Renal pelvis (tissue), 1 donor: ENCODE measurements at regions not wholly inside any gene's neighbourhood (a gene's known extent, or its start where the extent isn't known, plus 50 kb on each side); places are given as distances from the start of the nearest gene placed in this dataset.

Experiments used
- DNase-seq: peaks from one replicate; pipeline ENCODE4 v3.0.0-alpha.2; 2013

DNA sequence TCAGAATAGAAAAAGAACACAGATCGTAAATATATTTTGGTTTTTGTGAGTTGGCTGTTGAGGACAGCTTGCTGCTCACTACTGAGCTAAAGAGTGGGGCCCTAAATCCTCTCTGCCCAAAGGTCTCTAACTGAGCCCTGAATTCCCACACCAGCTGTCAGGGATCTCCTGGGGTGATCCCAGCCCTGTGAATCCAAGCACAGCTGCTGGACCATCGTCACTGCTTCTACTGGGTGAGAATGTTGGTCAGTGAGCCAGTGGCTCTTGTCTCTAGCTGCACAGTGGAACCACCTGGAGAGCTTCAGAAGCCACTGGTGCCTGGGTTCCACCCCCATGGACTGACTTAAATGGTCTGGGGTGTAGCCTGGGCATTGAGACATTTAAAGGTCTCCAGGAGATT lies 90.5 kb upstream of the IL12A start:
- DNase-seq = no peak

DNA sequence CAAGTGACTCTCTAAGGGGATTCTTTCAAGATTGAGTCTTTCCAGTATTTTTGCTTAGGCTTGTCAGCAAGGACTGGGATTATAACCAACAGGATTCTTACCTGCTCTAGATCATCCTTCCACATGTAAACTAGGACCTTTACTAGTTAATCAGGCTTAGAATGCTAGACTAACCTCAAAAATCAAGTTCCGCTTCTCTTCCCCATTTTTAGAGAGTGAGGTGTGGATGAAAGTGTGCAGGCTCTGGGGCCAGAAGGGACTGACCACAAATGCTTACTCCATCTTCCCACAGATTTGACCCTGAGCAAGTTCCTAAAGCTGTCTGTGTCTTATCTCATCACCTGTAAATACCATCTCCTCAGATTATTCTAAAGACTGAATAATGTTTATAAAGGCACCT lies 89.5 kb upstream of the IL12A start:
- no peak for DNase-seq

- DNase-seq = no peak
Observed at GRCh38 chr3:159902546-159903314, 85.9 kb upstream of the IL12A start.

- no peak for DNase-seq
Observed at GRCh38 chr3:159904455-159904854, 84.2 kb upstream of the IL12A start.

DNA sequence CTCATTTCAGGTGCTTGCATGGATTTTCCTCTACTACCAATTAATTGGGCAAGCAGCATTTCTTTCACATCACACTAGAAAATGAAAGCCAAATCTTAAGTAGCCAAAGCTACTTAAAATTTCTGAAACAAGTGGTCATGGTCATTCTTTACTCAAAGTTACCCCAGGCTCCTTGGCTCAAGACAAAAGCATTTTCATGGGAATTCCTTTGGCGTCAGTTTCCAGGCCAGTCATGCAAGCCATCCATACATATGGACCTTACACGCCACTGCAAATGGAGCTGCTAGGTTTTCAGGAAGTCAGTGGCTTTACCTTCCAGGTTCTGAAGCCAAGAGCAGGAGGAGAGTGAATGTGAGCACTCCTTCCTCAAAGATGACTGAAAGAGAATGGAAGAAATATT lies 83.7 kb upstream of the IL12A start:
- DNase-seq = no peak

DNA sequence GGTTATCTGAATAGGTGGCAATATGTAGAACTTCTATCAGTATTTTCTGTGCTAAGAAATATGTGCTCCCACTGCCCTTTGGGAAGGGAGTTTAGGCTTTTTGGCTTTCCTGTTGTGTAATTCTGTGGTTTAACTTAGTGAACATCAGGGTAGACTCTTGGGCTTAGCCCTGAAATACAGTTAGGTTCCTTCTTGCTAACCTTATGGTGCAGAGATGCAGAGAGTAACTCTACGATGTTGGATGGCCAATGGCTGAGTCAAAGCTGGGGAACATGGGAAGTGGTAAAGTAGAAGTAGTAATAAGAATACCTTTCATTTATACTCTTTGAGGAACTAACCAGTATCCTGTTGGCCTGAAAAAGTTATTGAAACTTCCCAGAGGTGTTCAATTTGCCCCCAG lies 80.8 kb upstream of the IL12A start:
- no peak for DNase-seq

DNA sequence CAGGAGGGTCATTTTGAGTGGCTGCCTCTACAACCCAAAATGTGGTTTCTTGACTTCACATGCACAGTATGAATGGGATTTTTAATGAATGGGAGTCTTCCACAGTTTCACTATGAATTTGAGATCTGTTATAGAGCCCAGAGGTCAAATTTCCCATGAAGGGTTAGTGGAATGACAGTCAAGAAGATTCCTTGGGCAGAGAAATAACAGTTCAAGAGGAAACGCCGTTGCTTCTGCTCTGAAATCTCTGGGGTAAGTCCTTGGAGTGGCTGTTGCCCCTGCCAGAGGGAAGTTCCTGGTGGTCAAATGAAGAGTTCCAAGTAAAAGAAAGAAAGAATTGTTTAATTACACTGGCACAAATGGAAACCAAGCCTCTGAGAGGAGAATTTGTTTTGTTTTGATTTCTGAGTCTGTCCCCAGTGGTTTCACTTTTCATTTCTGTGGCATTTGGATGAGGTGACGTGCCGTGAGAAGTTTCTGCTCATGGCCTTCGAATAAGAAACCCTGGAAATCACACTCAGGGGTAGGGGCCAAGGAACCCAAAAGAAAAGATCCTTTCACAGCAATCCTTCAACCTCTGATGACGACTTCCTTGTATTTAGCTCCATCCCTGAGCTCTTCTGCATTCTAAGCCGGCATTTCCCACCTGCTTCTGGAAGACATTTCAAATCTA lies 77.5 kb upstream of the IL12A start:
- no peak for DNase-seq

DNA sequence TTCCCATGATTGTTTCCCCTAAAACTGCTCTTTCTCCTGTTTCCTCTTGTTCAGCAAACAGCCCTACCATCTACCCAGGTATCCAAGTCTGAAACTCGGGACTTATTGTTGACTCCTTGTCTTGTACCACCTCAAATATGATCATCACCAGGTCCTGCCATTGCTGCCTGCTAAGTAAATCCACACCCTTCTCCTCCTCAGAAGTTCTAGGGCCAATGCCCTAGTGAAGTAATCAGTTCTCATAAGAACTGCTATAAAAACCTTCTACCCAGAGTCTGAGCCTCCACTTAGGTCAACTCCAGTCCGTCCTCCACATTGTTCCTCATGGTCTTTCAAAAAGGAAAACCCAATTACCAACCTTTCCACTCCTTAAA lies 77.0 kb upstream of the IL12A start:
- no peak for DNase-seq

DNA sequence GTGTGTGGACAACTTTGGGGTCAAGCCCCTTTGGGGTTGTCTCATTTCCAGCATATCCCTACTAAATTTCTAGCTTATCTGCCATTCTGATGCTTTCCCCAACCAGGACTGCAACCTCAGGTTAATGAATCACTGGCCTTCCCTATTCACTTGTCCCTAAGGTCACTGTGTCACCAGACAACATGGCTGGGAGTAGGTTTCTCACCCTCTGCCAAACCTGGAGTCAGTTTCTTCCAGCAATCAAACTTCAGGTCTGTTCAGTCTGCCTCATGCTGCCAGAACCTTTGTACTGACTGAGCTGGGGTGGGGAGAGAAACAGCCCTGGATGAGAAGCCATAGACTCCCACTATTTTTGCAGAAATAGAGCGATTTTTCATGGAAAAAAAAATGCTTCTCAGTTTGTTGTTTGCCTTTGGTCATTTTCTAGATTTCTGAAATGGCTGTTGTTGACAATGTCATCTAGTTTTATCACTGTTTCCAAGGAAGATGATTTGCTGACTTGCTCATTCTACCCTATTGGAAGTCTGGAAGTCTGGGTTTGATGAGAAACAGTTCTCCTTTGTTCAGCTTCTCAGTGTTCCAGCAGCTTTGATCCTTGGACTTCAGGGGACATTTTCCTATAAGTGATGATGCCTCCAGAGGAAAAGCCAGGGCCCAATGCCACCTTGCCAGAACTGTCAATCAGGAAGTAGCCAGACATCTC lies 74.8 kb upstream of the IL12A start:
- no peak for DNase-seq

- no peak for DNase-seq
Observed at GRCh38 chr3:159914426-159914825, 74.2 kb upstream of the IL12A start.

DNA sequence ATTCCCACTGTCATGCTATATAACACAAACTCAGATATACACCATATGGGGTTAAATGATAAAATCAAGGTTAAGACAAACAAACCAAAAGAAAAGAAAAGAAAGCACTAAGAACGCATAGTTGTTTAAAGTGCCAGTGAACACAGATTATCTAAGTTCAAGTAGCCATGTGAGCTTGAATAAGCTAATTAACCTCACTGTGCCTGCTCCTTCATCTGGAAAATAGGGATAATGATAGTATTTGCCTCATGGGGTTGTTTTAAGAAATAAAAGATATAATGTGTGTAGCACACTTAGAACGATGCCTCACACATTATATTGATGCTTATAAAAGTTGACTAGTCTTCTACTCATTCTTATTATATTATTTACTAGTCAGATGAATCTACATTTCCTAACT lies 72.6 kb upstream of the IL12A start:
- DNase-seq = no peak

- DNase-seq = no peak
Observed at GRCh38 chr3:159917141-159917540, 71.5 kb upstream of the IL12A start.

GRCh38 chr3:159919873-159920272 lies 68.8 kb upstream of the IL12A start:
- DNase-seq = no peak

- no peak for DNase-seq
Observed at GRCh38 chr3:159922193-159922840, 66.3 kb upstream of the IL12A start.

- no peak for DNase-seq
Observed at GRCh38 chr3:159922861-159923312, 65.7 kb upstream of the IL12A start.

- DNase-seq = no peak
Observed at GRCh38 chr3:159923336-159923735, 65.3 kb upstream of the IL12A start.

- no peak for DNase-seq
Observed at GRCh38 chr3:159923956-159924355, 64.7 kb upstream of the IL12A start.

GRCh38 chr3:159924411-159924810 lies 64.2 kb upstream of the IL12A start:
- no peak for DNase-seq

- DNase-seq = no peak
Observed at GRCh38 chr3:159925248-159925647, 63.4 kb upstream of the IL12A start.

DNA sequence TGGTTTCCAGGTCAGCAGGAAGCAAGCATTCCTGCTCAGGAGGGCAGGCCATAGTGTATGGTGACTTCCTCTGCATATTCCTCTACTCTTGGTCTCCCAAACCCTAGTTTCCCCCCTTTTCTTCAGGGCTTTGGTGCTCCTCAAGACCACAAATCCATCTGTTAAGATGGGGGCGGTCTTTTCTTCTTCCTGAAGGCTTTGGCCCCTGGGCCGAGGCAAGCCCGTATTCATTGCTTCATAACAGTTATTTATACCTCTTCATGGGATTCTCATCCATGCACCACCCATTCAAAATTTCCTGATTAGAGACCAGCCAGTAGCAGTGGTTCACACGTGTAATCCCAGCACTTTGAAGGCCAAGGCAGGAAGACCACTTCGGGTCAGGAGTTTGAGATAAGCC lies 62.1 kb upstream of the IL12A start:
- DNase-seq = no peak

GRCh38 chr3:159928071-159928491 lies 60.6 kb upstream of the IL12A start:
- no peak for DNase-seq

GRCh38 chr3:159928666-159929065 lies 60.0 kb upstream of the IL12A start:
- no peak for DNase-seq
